ENCODE measurements at regions not wholly inside any gene's neighbourhood (a gene's known extent, or its start where the extent isn't known, plus 50 kb on each side); places are given as distances from the start of the nearest gene placed in this dataset.

GRCh38 chr19:33902395-33902794, 105.7 kb downstream of the KCTD15 start:
- no peak overlapping the region for H3K27ac ChIP-seq (ENCODE audit: low read depth in 1 of 2, low read length in 2 of 2)
- H3K27me3 ChIP-seq (ENCODE audit: control insufficient read depth in 4 of 4, insufficient read depth in 4 of 4, low read length in 3 of 4) = no peaks in the 10 kb centered on the region
- TF ChIP-seq, protein P1, sequence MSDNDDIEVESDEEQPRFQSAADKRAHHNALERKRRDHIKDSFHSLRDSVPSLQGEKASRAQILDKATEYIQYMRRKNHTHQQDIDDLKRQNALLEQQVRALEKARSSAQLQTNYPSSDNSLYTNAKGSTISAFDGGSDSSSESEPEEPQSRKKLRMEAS (IDR thresholded peaks at IDR 0.05) = no peak
- TF ChIP-seq NR2F2 (IDR thresholded peaks at IDR 0.05) (no peak), GABPA (IDR thresholded peaks at IDR 0.05 in 1 of 2, conservative IDR thresholded peaks at IDR 0.05 in 1 of 2) (no peak), HNF4A (conservative IDR thresholded peaks at IDR 0.05) (no peak)
- DNase-seq (ENCODE audit: low spot score) = no peak
- H3K9me3 ChIP-seq (ENCODE audit: control insufficient read depth in 4 of 4, low read length in 3 of 4) = peaks cover 0 to 10% (median 2%) of the 10 kb centered on the region in 4 donors
- peaks cover 6 to 25% (median 17%) of the 10 kb centered on the region in 4 donors for H3K4me1 ChIP-seq (ENCODE audit: control insufficient read depth in 4 of 4, insufficient read depth in 4 of 4, low read length in 3 of 4)
- 65% methylated on average over 3 of the region's 3 CpGs for WGBS
- H3K36me3 ChIP-seq (ENCODE audit: control insufficient read depth in 4 of 4, insufficient read depth in 3 of 4, low read depth in 1 of 4, low read length in 3 of 4) = no peaks in the 10 kb centered on the region
- no peak overlapping the region for H3K9ac ChIP-seq (ENCODE audit: low read depth in 1 of 2, low read length in 2 of 2)
- H3K4me3 ChIP-seq (ENCODE audit: low read depth in 1 of 3, low read length in 3 of 3) = no peak overlapping the region

GRCh38 chr19:33902802-33903488, 106.3 kb downstream of the KCTD15 start:
- H3K9me3 ChIP-seq (ENCODE audit: control insufficient read depth in 4 of 4, low read length in 3 of 4) = peaks cover 0 to 6% (median 1%) of the 10 kb centered on the region in 4 donors
- no peak overlapping the region for H3K4me3 ChIP-seq (ENCODE audit: low read depth in 1 of 3, low read length in 3 of 3)
- 78% methylated on average over 22 of the region's 22 CpGs for WGBS
- no peak overlapping the region for H3K27ac ChIP-seq (ENCODE audit: low read depth in 1 of 2, low read length in 2 of 2)
- H3K27me3 ChIP-seq (ENCODE audit: control insufficient read depth in 4 of 4, insufficient read depth in 4 of 4, low read length in 3 of 4) = no peaks in the 10 kb centered on the region
- H3K36me3 ChIP-seq (ENCODE audit: control insufficient read depth in 4 of 4, insufficient read depth in 3 of 4, low read depth in 1 of 4, low read length in 3 of 4) = no peaks in the 10 kb centered on the region
- no peak for DNase-seq (ENCODE audit: low spot score)
- H3K9ac ChIP-seq (ENCODE audit: low read depth in 1 of 2, low read length in 2 of 2) = no peak overlapping the region
- no peak for TF ChIP-seq JUND (IDR thresholded peaks at IDR 0.05)
- TF ChIP-seq REST (IDR thresholded peaks at IDR 0.05) = no peak
- peaks cover 6 to 25% (median 17%) of the 10 kb centered on the region in 4 donors for H3K4me1 ChIP-seq (ENCODE audit: control insufficient read depth in 4 of 4, insufficient read depth in 4 of 4, low read length in 3 of 4)

DNA sequence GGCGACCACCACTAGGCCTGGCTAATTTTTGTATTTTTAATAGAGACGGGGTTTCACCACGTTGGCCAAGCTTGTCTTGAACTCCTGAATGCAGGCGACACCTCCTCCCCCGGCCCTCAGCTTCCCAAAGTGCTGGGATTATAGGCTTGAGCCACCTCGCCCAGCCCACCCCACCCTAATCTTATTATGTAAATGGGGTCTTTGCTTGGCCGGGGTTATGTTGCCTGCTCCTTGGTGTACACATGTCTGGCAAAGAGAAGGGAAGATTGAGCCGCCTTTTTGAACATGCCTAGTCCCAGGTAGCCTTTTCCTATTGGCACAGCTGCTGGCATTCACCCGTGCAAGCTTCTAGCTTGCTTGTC, 106.8 kb downstream of the KCTD15 start:
- H3K27me3 ChIP-seq (ENCODE audit: control insufficient read depth in 4 of 4, insufficient read depth in 4 of 4, low read length in 3 of 4) = no peaks in the 10 kb centered on the region

More for the DNA sequence above, 106.8 kb downstream of the KCTD15 start:
- DNase-seq (ENCODE audit: low spot score) = no peak
- Histone ChIP-seq H3K36me3 (ENCODE audit: control insufficient read depth in 4 of 4, insufficient read depth in 3 of 4, low read depth in 1 of 4, low read length in 3 of 4) (no peaks in the 10 kb centered on the region), H3K9me3 (ENCODE audit: control insufficient read depth in 4 of 4, low read length in 3 of 4) (peaks cover 0 to under 1% (median 0%) of the 10 kb centered on the region in 4 donors), H3K27ac (ENCODE audit: low read depth in 1 of 2, low read length in 2 of 2) (no peak overlapping the region), H3K4me3 (ENCODE audit: low read depth in 1 of 3, low read length in 3 of 3) (no peak overlapping the region), H3K4me1 (ENCODE audit: control insufficient read depth in 4 of 4, insufficient read depth in 4 of 4, low read length in 3 of 4) (peaks cover 6 to 25% (median 17%) of the 10 kb centered on the region in 4 donors), H3K9ac (ENCODE audit: low read depth in 1 of 2, low read length in 2 of 2) (no peak overlapping the region)
- WGBS = 72% methylated on average over 9 of the region's 9 CpGs
- TF ChIP-seq TAF1 (conservative IDR thresholded peaks at IDR 0.05) (no peak), HNF4G (IDR thresholded peaks at IDR 0.05) (no peak), EGR1 (IDR thresholded peaks at IDR 0.05; ENCODE audit: low read depth in 2 of 2) (no peak), YY1 (IDR thresholded peaks at IDR 0.05) (no peak), FOXA1 (IDR thresholded peaks at IDR 0.05) (no peak), RAD21 (IDR thresholded peaks at IDR 0.05) (no peak), JUND (IDR thresholded peaks at IDR 0.05) (no peak)
- TF ChIP-seq, protein P2, sequence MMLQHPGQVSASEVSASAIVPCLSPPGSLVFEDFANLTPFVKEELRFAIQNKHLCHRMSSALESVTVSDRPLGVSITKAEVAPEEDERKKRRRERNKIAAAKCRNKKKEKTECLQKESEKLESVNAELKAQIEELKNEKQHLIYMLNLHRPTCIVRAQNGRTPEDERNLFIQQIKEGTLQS (IDR thresholded peaks at IDR 0.05) = no peak
- TF ChIP-seq, protein P1 (IDR thresholded peaks at IDR 0.05) = no peak
- TF ChIP-seq, protein P3, sequence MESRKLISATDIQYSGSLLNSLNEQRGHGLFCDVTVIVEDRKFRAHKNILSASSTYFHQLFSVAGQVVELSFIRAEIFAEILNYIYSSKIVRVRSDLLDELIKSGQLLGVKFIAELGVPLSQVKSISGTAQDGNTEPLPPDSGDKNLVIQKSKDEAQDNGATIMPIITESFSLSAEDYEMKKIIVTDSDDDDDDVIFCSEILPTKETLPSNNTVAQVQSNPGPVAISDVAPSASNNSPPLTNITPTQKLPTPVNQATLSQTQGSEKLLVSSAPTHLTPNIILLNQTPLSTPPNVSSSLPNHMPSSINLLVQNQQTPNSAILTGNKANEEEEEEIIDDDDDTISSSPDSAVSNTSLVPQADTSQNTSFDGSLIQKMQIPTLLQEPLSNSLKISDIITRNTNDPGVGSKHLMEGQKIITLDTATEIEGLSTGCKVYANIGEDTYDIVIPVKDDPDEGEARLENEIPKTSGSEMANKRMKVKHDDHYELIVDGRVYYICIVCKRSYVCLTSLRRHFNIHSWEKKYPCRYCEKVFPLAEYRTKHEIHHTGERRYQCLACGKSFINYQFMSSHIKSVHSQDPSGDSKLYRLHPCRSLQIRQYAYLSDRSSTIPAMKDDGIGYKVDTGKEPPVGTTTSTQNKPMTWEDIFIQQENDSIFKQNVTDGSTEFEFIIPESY (IDR thresholded peaks at IDR 0.05) = no peak
- TF ChIP-seq, protein P4, sequence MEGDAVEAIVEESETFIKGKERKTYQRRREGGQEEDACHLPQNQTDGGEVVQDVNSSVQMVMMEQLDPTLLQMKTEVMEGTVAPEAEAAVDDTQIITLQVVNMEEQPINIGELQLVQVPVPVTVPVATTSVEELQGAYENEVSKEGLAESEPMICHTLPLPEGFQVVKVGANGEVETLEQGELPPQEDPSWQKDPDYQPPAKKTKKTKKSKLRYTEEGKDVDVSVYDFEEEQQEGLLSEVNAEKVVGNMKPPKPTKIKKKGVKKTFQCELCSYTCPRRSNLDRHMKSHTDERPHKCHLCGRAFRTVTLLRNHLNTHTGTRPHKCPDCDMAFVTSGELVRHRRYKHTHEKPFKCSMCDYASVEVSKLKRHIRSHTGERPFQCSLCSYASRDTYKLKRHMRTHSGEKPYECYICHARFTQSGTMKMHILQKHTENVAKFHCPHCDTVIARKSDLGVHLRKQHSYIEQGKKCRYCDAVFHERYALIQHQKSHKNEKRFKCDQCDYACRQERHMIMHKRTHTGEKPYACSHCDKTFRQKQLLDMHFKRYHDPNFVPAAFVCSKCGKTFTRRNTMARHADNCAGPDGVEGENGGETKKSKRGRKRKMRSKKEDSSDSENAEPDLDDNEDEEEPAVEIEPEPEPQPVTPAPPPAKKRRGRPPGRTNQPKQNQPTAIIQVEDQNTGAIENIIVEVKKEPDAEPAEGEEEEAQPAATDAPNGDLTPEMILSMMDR (IDR thresholded peaks at IDR 0.05; ENCODE audit: low read depth, low read length, missing input control) = no peak

Measured in liver (tissue), 8 donors.